Left ventricle myocardium inferior (tissue), 1 donor: ENCODE measurements at regions not wholly inside any gene's neighbourhood (a gene's known extent, or its start where the extent isn't known, plus 50 kb on each side); places are given as distances from the start of the nearest gene placed in this dataset.

Source experiments
- DNase-seq: peaks from one replicate; pipeline ENCODE4 v3.0.0-alpha.2; 2020
- H3K27ac ChIP-seq: fragments of 200-600 bp; replicated peaks from 2 replicates; pipeline ENCODE4 v1.8.0; 2021
- H3K27me3 ChIP-seq: fragments of 200-600 bp; 2 replicates; pipeline ENCODE4 v1.8.0; 2021; ENCODE audit warnings: low read depth
- H3K36me3 ChIP-seq: fragments of 200-600 bp; 2 replicates; pipeline ENCODE4 v1.8.0; 2021
- H3K4me1 ChIP-seq: fragments of 200-600 bp; 2 replicates; pipeline ENCODE4 v1.8.0; 2021
- H3K4me3 ChIP-seq: fragments of 200-600 bp; 2 replicates; pipeline ENCODE4 v1.8.0; 2021; ENCODE audit warnings: mild to moderate bottlenecking, moderate library complexity
- H3K9me3 ChIP-seq: fragments of 200-600 bp; replicated peaks from 2 replicates; pipeline ENCODE4 v1.8.0; 2021
- CTCF ChIP-seq: fragments of 200-600 bp; IDR thresholded peaks from 2 replicates; pipeline ENCODE4 v1.8.0; 2021; ENCODE audit warnings: antibody characterized with exemption, mild to moderate bottlenecking, borderline replicate concordance
- intact Hi-C: fragments of 100-400 bp; cut with micrococcal nuclease; formaldehyde crosslinking; loops from one replicate; pipeline ENCODE4 v1.11.0; 2022
- donor health status: DM: no; HTN: yes; CAD: no; lungs with severe emphysema.

GRCh38 chr10:130430291-130430690 is 294.1 kb downstream of the GLRX3 start:
- intact Hi-C loops, result no loop called here
- Histone ChIP-seq H3K27ac (no peak overlapping the region), H3K4me3 (no peak overlapping the region), H3K27me3 (peaks cover 25% of the 10 kb centered on the region), H3K36me3 (no peaks in the 10 kb centered on the region), H3K4me1 (no peaks in the 10 kb centered on the region), H3K9me3 (no peaks in the 10 kb centered on the region)
- no peak for DNase-seq
- TF ChIP-seq CTCF, result no peak

- no peak for TF ChIP-seq CTCF
- Histone ChIP-seq H3K27ac (no peak overlapping the region), H3K27me3 (peaks cover 20% of the 10 kb centered on the region), H3K4me3 (no peak overlapping the region), H3K9me3 (no peaks in the 10 kb centered on the region), H3K36me3 (no peaks in the 10 kb centered on the region), H3K4me1 (no peaks in the 10 kb centered on the region)
- intact Hi-C loops, result no loop called here
- no peak for DNase-seq
Observed at GRCh38 chr10:130430852-130431704, 294.9 kb downstream of the GLRX3 start.

GRCh38 chr10:130432271-130432670 is 296.1 kb downstream of the GLRX3 start:
- intact Hi-C loops, result no loop called here
- Histone ChIP-seq H3K36me3 (no peaks in the 10 kb centered on the region), H3K4me1 (no peaks in the 10 kb centered on the region), H3K27ac (no peak overlapping the region), H3K27me3 (peaks cover 19% of the 10 kb centered on the region), H3K4me3 (no peak overlapping the region), H3K9me3 (no peaks in the 10 kb centered on the region)
- no peak for DNase-seq
- TF ChIP-seq CTCF, result no peak

- no peak for TF ChIP-seq CTCF
- no peak for DNase-seq
- Histone ChIP-seq H3K27ac (no peak overlapping the region), H3K9me3 (no peaks in the 10 kb centered on the region), H3K36me3 (no peaks in the 10 kb centered on the region), H3K4me3 (no peak overlapping the region), H3K4me1 (no peaks in the 10 kb centered on the region), H3K27me3 (peaks cover 19% of the 10 kb centered on the region)
- intact Hi-C loops, result no loop called here
Observed at GRCh38 chr10:130432850-130433249, 296.7 kb downstream of the GLRX3 start.

GRCh38 chr10:130434446-130435385 is 298.5 kb downstream of the GLRX3 start:
- intact Hi-C loops, result no loop called here
- DNase-seq, result no peak

More at GRCh38 chr10:130434446-130435385, 298.5 kb downstream of the GLRX3 start:
- Histone ChIP-seq H3K9me3 (no peaks in the 10 kb centered on the region), H3K4me1 (no peaks in the 10 kb centered on the region), H3K27me3 (peaks cover 36% of the 10 kb centered on the region), H3K27ac (no peak overlapping the region), H3K4me3 (no peak overlapping the region), H3K36me3 (no peaks in the 10 kb centered on the region)
- TF ChIP-seq CTCF, result no peak
